Neuronal stem cell (in vitro differentiated cells): ENCODE measurements at regions not wholly inside any gene's neighbourhood (a gene's known extent, or its start where the extent isn't known, plus 50 kb on each side); places are given as distances from the start of the nearest gene placed in this dataset.

Experiments used
- DNase-seq: peaks from one replicate; pipeline ENCODE4 v3.0.0-alpha.2; 2013; ENCODE audit warnings: low spot score
- H2AFZ ChIP-seq: one replicate; pipeline ENCODE4 v1.6.1; 2013; ENCODE audit warnings: mild to moderate bottlenecking, low read length, inconsistent platforms
- H2AK5ac ChIP-seq: 2 replicates; pipeline ENCODE4 v1.6.1; 2013; ENCODE audit warnings: low read depth, mild to moderate bottlenecking, inconsistent platforms, low read length, moderate library complexity, mixed read lengths
- H2BK120ac ChIP-seq: 2 replicates; pipeline ENCODE4 v1.6.1; 2013; ENCODE audit warnings: low read depth, mild to moderate bottlenecking, inconsistent platforms, low read length, moderate library complexity, mixed read lengths
- H2BK12ac ChIP-seq: one replicate; pipeline ENCODE4 v1.6.1; 2013; ENCODE audit warnings: low read length, inconsistent platforms
- H2BK15ac ChIP-seq: 2 replicates; pipeline ENCODE4 v1.6.1; 2013; ENCODE audit warnings: mild to moderate bottlenecking, low read length, inconsistent platforms, mixed read lengths
- H2BK5ac ChIP-seq: one replicate; pipeline ENCODE4 v1.6.1; 2013; ENCODE audit warnings: inconsistent platforms, mild to moderate bottlenecking, low read length, moderate library complexity
- H3K14ac ChIP-seq: one replicate; pipeline ENCODE4 v1.6.1; 2013; ENCODE audit warnings: low read length, inconsistent platforms
- H3K18ac ChIP-seq: 2 replicates; pipeline ENCODE4 v1.6.1; 2013; ENCODE audit warnings: low read length, inconsistent platforms
- H3K23ac ChIP-seq: 2 replicates; pipeline ENCODE4 v1.6.1; 2013; ENCODE audit warnings: low read depth, mild to moderate bottlenecking, mixed read lengths, low read length, inconsistent platforms; ENCODE audit not compliant: poor library complexity
- H3K27ac ChIP-seq: replicated peaks from 3 replicates; pipeline ENCODE4 v1.5.1; 2013; ENCODE audit warnings: low read length, inconsistent platforms
- H3K27me3 ChIP-seq, 3 experiments: 2 replicates each; pipeline ENCODE4 v1.6.1; 2013; ENCODE audit warnings: low read length in 3 of 3, mild to moderate bottlenecking in 2 of 3, inconsistent platforms in 1 of 3, low read depth in 1 of 3, mixed read lengths in 1 of 3, moderate library complexity in 1 of 3; ENCODE audit not compliant: control insufficient read depth in 3 of 3, insufficient read depth in 3 of 3
- H3K36me3 ChIP-seq, 2 donors: replicated peaks in 1 of 2; 2 replicates each; pipeline ENCODE4 v1.6.1; 2013; ENCODE audit warnings: low read length in 2 of 2; ENCODE audit not compliant: control insufficient read depth in 2 of 2, insufficient read depth in 2 of 2
- H3K4ac ChIP-seq: 2 replicates; pipeline ENCODE4 v1.6.1; 2013; ENCODE audit warnings: inconsistent platforms, mild to moderate bottlenecking, low read length, moderate library complexity
- H3K4me1 ChIP-seq, 2 donors: 1 replicate in 1 of 2; 2 replicates in 1 of 2; pipeline ENCODE4 v1.6.1; 2013; ENCODE audit warnings: low read length in 2 of 2, low read depth in 1 of 2; ENCODE audit not compliant: control insufficient read depth in 2 of 2, insufficient read depth in 1 of 2
- H3K4me2 ChIP-seq: one replicate; pipeline ENCODE4 v1.6.1; 2013; ENCODE audit warnings: mild to moderate bottlenecking, low read length, inconsistent platforms; ENCODE audit not compliant: insufficient read depth, poor library complexity, severe bottlenecking
- H3K4me3 ChIP-seq, 2 donors: 2 replicates each; pipeline ENCODE4 v1.5.1; 2013; ENCODE audit warnings: low read length in 2 of 2, mild to moderate bottlenecking in 2 of 2, inconsistent platforms in 1 of 2, moderate library complexity in 1 of 2
- H3K79me1 ChIP-seq: one replicate; pipeline ENCODE4 v1.6.1; 2013; ENCODE audit warnings: low read depth, mild to moderate bottlenecking, inconsistent platforms, low read length, moderate library complexity
- H3K9ac ChIP-seq: one replicate; pipeline ENCODE4 v1.6.1; 2013; ENCODE audit warnings: mild to moderate bottlenecking, low read depth, low read length, inconsistent platforms; ENCODE audit not compliant: poor library complexity
- H3K9me3 ChIP-seq, 2 donors: replicated peaks in 1 of 2; 2 replicates each; pipeline versions ENCODE3 to v1.6.1; 2013; ENCODE audit warnings: low read length in 2 of 2, mild to moderate bottlenecking in 2 of 2, inconsistent platforms in 1 of 2, low read depth in 1 of 2, mixed read lengths in 1 of 2, moderate library complexity in 1 of 2; ENCODE audit not compliant: control insufficient read depth in 2 of 2, insufficient read depth in 1 of 2
- H4K8ac ChIP-seq: one replicate; pipeline ENCODE4 v1.6.1; 2013; ENCODE audit warnings: low read depth, mild to moderate bottlenecking, inconsistent platforms, low read length, moderate library complexity
- H4K91ac ChIP-seq: one replicate; pipeline ENCODE4 v1.6.1; 2013; ENCODE audit warnings: low read length, low read depth, mild to moderate bottlenecking, inconsistent platforms; ENCODE audit not compliant: poor library complexity
- WGBS, 2 donors: extraction: QIAGEN DNeasy Blood & Tissue Kit; methylation state at CpG; one replicate each; pipeline ENCODE4 v1.1.7; 2013; ENCODE audit warnings: missing lambda C conversion rate in 2 of 2, mixed read lengths in 1 of 2; ENCODE audit not compliant: insufficient read length in 2 of 2, insufficient replicate concordance in 1 of 2; ENCODE audit errors: extremely low coverage in 2 of 2; 5-methylcytosine and 5-hydroxymethylcytosine counted together

DNA sequence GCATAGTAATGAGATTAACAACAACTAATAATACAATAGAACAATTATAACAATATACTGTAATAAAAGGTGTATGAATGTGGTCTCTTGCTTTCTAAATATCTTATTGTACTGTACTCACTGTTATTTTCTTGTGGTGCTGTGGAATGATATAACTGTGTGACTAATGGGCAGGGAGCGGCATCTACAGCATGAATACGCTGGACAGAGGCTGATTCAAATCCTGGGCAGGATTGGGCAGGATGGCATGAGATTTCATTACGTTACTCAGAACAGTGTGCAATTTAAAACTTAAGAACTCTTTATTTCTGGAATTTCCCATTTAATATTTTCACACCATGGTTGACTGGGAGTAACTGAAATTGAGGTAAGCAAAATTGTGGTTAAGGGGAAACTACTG is 1239.8 kb upstream of the GOT2 start:
- no peaks in the 10 kb centered on the region for H3K4me1 ChIP-seq
- H4K8ac ChIP-seq = no peak overlapping the region
- no peak overlapping the region for H2BK15ac ChIP-seq
- no peaks in the 10 kb centered on the region for H3K9me3 ChIP-seq
- no peak overlapping the region for H4K91ac ChIP-seq
- no peak overlapping the region for H3K14ac ChIP-seq
- no peak overlapping the region for H2BK120ac ChIP-seq
- H3K27me3 ChIP-seq = no peaks in the 10 kb centered on the region
- H2AFZ ChIP-seq = no peak overlapping the region
- no peak overlapping the region for H3K9ac ChIP-seq
- no peak overlapping the region for H2AK5ac ChIP-seq
- no peak overlapping the region for H3K4me2 ChIP-seq
- no peak overlapping the region for H2BK12ac ChIP-seq
- H3K79me1 ChIP-seq = no peaks in the 10 kb centered on the region
- H3K23ac ChIP-seq = no peak overlapping the region
- no peak overlapping the region for H3K4ac ChIP-seq
- H3K4me3 ChIP-seq = no peak overlapping the region
- H2BK5ac ChIP-seq = no peak overlapping the region
- no peak overlapping the region for H3K18ac ChIP-seq
- no peaks in the 10 kb centered on the region for H3K36me3 ChIP-seq
- no CpG with 5 or more reads among the region's 3 CpGs for WGBS, 2 donors
- no peak for DNase-seq
- no peak overlapping the region for H3K27ac ChIP-seq

DNA sequence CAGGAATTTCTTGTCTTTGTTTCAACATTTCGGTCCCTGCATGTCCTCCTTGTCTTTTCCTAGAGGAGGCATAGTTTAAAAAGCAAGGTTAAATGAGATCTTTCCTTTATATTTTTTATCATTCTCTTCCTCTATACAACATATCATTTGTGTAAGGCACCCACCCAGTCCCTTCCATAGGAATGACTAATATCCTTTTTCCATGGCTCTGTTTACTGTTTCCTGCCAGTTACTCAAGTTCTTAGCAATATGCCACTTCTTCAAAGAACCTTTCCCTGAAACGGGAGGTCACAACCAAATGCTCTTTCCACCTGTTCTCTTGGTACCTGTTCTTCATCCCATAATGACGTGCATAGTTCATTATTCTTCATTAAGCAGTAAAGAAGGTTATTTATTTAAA is 1237.1 kb upstream of the GOT2 start:
- Histone ChIP-seq H3K9me3 (no peaks in the 10 kb centered on the region), H3K18ac (no peak overlapping the region), H2BK15ac (no peak overlapping the region), H2BK120ac (no peak overlapping the region), H2BK5ac (no peak overlapping the region), H2BK12ac (no peak overlapping the region), H3K14ac (no peak overlapping the region), H3K4ac (no peak overlapping the region), H3K9ac (no peak overlapping the region), H4K91ac (no peak overlapping the region), H3K23ac (no peak overlapping the region), H2AK5ac (no peak overlapping the region), H3K27me3 (no peaks in the 10 kb centered on the region), H2AFZ (no peak overlapping the region), H3K4me2 (no peak overlapping the region), H3K79me1 (no peaks in the 10 kb centered on the region), H3K27ac (no peak overlapping the region), H4K8ac (no peak overlapping the region), H3K36me3 (no peaks in the 10 kb centered on the region), H3K4me3 (no peak overlapping the region), H3K4me1 (no peaks in the 10 kb centered on the region)
- no CpG with 5 or more reads among the region's 3 CpGs for WGBS, 2 donors
- DNase-seq = no peak

DNA sequence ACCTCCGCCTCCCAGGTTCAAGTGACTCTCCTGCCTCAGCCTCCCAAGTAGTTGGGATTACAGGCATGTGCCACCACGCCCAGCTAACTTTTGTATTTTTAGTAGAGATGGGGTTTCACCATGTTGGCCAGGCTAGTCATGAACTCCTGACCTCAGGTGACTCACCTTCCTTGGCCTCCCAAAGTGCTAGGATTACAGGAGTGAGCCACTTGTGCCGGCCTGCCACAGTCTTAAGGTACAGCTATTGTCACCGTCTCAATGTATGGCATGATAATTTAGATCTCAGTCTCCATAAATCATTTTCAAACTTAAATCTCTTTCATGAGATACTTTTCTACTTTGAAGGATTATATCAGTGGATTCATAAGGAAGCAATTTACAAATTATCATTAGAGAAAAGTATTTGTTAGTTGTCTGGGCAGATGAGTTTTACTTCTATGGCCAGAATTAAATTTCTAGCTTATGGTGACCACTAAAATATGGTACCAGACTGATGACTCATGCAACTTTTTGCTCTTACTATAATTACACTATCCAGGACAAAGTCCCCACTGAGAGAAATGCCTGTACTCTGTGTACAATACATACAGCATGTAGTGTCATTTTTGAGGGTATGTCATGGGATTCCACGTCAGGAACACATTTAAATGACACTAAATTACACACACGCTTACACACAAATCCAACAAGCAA is 1230.3 kb upstream of the GOT2 start:
- H3K9me3 ChIP-seq = no peaks in the 10 kb centered on the region
- no peak overlapping the region for H2BK5ac ChIP-seq
- H3K14ac ChIP-seq = no peak overlapping the region
- no peak overlapping the region for H3K9ac ChIP-seq
- H2BK120ac ChIP-seq = no peak overlapping the region
- no peak overlapping the region for H3K4me2 ChIP-seq
- H3K4me3 ChIP-seq = no peak overlapping the region
- H3K18ac ChIP-seq = no peak overlapping the region
- no peak overlapping the region for H4K91ac ChIP-seq
- H3K4me1 ChIP-seq = no peaks in the 10 kb centered on the region
- H2BK12ac ChIP-seq = no peak overlapping the region
- no peak overlapping the region for H2AK5ac ChIP-seq
- H3K27me3 ChIP-seq = no peaks in the 10 kb centered on the region
- H3K4ac ChIP-seq = no peak overlapping the region
- DNase-seq = no peak
- H4K8ac ChIP-seq = no peak overlapping the region
- H2BK15ac ChIP-seq = no peak overlapping the region
- H3K36me3 ChIP-seq = no peaks in the 10 kb centered on the region
- no peak overlapping the region for H3K23ac ChIP-seq
- H3K27ac ChIP-seq = no peak overlapping the region
- no peak overlapping the region for H2AFZ ChIP-seq
- WGBS, 2 donors = no CpG with 5 or more reads among the region's 6 CpGs
- no peaks in the 10 kb centered on the region for H3K79me1 ChIP-seq

DNA sequence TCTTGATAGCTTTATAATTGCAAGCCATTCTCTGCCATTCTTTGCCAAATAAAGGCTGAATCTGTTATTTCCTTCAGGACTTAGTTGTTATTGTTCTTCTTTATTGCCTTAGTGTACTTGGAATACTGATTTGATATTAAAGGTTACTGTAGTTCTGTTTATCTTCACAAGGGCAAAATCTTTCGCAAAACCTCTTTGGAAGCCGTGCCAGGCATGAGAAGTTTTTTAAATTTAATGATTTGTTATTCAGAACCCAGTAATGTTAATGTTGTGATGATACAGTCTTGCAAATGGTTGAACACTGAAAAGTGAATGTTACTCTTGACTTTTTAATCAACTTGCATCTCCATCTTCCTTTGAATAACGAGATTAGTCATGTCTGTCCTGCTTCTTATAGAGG is 1225.2 kb upstream of the GOT2 start:
- H3K4me3 ChIP-seq = no peak overlapping the region
- no peak overlapping the region for H4K91ac ChIP-seq
- H3K18ac ChIP-seq = no peak overlapping the region
- no peaks in the 10 kb centered on the region for H3K4me1 ChIP-seq
- no peak overlapping the region for H3K14ac ChIP-seq
- no peak overlapping the region for H4K8ac ChIP-seq
- H3K23ac ChIP-seq = no peak overlapping the region
- no peak overlapping the region for H2BK5ac ChIP-seq
- H2BK15ac ChIP-seq = no peak overlapping the region
- H2BK120ac ChIP-seq = no peak overlapping the region
- H3K27me3 ChIP-seq = no peaks in the 10 kb centered on the region
- WGBS, 2 donors = no CpG with 5 or more reads among the region's 3 CpGs
- H3K36me3 ChIP-seq = no peaks in the 10 kb centered on the region
- H2AFZ ChIP-seq = no peak overlapping the region
- H2BK12ac ChIP-seq = no peak overlapping the region
- no peak overlapping the region for H3K4me2 ChIP-seq
- no peak for DNase-seq
- H3K79me1 ChIP-seq = no peaks in the 10 kb centered on the region
- H2AK5ac ChIP-seq = no peak overlapping the region
- no peak overlapping the region for H3K4ac ChIP-seq
- no peaks in the 10 kb centered on the region for H3K9me3 ChIP-seq
- no peak overlapping the region for H3K9ac ChIP-seq
- H3K27ac ChIP-seq = no peak overlapping the region
